ENCODE measurements at regions not wholly inside any gene's neighbourhood (a gene's known extent, or its start where the extent isn't known, plus 50 kb on each side); places are given as distances from the start of the nearest gene placed in this dataset.

DNA sequence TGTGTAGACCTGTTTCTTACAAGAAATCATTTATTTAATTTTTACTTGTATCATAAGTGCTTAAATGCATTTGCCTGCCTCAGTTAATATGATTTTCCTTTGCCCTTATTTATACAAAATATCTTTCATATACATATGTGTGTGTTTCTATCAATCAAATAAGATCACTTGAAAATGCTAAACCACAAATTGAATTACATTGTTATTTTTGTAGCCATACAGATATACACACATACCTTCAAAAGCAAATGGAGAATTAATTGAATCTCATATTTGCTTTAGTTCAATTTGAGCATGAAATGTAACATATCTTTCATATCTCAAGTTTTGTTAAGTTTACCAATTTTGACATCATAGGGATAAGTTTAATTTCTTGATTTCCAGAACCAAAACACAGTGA is 755.8 kb upstream of the PIK3C3 start:
- DNase-seq = no peak

DNA sequence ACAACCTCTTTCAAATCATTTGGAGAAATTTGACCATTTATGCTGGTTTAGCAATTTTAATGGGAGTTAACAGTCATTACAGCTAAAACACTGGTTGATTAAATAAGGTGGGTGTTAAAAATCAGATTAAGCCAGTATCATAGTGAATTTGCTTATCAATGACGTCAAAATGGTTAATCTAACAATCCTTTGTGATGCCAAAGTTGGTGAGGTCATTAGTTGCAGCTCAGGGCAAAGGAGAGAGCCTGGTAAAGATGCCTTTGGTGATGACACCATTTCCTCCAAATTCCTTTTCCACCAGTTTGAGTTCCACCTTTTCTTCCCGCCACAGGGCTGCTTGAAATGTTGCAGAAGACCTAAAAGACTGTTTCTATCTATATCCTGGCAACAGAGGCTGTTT is 757.1 kb upstream of the PIK3C3 start:
- DNase-seq = no peak

DNA sequence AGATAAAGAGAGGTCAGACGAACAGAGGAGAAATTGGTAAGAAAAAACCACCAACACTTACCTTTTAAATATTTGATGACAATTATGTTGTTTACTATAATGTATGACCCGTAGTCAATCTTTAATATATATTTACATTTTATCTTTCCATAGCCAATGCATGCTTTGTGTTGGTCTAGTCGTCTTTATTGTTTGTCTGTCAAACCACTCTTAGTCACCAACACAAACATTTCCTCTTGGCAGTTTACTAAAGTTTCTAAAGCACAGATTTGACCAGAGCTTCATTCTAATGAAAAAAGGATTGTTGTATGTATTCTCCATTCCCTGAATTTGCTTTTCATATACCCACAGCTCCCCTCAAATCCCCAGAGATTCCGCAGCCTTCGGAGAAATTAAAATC is 784.7 kb upstream of the PIK3C3 start:
- DNase-seq = no peak

DNA sequence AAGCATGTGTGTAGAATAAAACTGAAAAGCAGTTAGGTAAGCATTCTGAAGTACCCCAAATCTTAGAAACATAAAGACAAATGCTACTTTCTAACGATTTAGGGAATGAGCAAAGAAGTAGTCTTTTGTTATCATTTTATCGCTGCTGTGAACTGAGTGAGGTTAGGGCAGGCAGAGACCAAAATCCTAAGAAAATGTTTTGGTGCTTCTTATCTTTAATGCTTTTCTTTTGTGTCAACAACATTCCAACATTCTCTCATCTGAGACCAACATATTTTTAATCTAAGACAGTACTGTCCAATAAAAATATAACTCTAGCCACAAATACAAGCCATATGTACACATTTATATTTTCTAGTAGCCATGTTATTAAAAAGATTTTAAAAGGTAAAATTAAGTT is 789.4 kb upstream of the PIK3C3 start:
- no peak for DNase-seq

DNA sequence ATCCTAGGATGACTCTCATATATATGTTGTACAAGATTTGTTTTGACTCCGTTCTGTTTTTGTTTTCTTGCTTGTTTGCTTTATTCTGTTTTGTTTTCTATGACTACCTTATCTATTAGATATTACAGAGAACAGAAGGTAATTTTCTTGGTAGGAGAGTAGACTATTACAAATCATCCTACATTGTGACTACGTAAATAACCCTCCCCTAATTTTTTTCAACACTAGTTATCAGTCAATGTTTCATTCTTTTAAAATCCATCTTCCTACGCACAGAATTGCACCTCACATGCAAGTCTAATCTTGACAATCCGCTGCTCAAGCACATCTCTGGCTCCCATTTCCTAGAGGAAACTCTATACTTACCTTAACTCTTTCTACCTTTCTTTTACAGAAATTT is 792.3 kb upstream of the PIK3C3 start:
- no peak for DNase-seq

DNA sequence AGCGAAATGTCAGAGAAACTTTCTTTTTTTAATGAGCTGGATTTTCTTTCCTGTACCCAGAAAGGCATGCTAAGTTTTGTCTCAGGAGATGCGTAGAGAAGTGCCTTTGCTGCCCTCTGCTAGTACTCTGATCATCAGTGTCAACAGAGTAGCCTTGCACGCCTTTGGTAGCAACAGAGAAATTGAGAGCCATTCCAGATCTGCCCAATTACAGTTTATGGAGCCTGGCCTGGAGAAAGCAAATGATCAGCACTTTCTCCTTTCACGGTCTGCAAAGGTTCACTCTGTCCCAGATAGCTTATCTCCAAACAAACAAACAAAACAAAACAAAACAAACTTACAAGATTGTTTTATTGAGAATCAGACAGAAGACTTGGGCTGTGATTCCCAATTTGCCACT is 792.8 kb upstream of the PIK3C3 start:
- DNase-seq = no peak

DNA sequence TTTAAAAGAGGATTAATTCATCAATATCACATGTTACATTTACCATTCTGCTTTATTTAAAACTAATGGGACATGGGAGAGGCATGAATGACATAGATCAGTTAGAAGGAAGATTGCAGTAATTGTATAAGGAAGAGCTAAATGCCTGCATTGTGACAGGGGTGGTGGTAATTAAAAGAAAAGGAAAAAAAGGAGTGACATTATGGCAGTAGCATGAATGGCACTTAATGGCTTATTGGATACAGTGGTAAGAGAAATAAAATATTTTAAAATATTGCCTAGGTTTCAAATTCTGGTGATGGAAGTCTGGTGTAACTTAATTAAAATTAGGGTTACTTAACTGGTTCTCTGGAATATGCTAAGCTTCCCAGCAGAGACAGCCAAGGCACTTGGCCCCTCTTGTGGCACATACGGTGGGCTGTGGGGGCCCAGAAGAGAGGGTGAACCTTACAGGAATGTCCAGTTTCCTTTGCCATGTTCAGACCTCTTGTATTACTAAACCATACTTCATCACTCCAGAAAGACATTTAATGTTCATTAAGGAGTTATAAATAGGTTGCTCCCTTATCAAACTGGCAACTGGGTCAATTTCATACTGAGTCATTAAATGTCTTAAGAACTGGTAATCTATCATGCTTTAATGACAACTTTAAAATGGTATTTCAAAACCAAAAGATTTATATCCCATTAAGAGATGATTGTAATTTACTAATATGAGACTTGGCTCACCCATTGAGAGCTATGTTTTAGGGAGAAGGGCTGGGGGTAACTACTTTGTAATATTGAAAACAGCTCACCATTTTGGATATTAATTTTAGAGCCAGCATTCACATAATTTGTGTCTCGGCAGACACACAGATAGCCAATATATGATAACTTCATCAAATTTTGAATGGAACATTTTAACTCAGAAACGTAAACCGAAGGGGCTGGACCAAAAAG is 798.9 kb upstream of the PIK3C3 start:
- no peak for DNase-seq

DNA sequence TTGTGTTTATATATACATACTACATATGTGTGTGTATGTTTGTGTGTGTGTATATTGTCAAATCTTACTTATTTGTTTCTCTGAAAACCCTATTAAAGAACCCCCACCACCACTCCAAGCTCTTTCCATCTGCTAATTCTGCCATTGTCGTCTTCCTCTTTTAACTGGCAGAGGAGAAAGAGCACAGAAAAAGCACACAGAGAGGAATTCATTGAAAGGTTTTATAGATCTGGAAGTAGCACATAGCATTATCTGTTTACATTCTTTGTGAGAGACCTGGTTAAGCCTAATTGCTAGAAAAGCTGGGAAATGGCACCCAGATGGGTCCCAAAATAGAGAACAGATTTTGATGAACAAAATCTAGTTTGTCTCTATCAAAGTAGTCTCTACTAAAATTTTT is 800.0 kb upstream of the PIK3C3 start:
- DNase-seq = no peak

DNA sequence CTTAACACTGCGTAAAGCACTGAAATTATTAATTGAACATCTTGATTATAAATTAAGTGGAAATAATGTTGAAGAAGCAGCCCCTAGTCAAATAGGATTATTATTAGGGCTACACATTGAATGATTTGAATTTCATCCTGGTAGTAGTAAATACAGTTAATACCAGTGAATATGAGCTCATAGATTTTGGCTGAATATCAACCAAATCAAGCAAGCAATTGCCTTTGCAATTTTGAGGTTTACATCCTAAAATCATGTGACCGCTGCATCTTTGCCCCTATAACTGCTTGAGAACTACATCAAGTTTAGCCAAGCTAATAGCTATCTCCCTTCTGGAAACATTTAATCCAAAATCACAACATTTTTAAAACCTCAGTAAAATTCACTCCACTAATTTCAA is 801.2 kb upstream of the PIK3C3 start:
- no peak for DNase-seq

DNA sequence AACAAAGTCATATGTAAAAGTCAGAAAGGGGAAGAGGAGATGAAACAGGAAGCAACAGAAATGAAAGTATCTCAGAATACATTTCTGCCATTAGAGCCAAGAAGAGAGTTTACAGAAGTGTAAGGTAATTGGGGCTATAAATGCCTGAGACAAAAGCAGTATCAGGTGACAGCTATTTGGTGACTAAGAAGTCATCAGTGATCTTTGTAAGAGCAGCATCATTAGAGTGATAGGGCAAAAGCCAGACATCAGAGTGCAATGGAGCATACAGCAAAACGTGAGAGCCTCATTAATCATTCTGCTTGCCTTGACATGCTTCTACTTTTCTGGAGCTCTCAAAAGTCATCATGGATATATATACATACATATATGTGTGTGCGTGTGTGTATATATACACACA is 804.7 kb upstream of the PIK3C3 start:
- peak; percentile 94 for DNase-seq

DNA sequence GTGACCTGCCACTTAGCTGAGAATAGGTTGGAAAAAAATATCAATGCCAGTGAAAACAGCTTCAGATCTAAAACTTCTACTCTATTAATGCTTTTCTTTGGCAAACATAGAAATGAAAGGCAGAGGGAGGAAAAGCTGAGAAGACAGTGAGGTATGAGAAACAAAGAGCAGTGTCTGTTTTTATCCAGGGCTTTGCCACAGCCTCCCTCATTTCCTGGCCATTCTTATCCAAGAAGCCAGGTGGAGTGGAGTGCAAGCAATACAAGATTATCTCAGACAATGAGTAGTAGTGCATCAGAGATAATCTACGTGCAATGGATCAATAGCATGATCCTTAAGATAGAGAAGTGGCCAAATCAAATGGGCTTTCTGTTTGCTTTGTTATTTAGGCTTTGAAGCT is 808.7 kb upstream of the PIK3C3 start:
- peak; percentile 61 for DNase-seq

DNA sequence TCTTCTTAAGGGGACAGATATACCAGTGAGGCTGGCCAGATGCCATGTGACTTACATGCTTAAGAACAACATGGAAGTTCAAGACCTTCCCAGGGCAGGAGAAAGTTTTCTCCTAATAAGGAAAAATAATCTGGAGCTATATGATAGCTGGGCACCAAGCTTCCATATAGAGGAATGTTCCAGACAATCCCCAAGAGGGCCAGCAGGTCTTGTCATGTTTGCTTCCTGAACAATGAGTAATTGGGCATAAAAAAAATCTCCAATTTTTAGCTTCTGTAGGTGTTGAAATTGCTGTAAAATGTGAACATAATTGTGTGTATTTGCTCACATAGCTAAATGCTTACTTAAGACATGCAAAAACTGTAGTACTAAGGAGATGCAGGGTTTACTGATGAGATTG is 809.5 kb upstream of the PIK3C3 start:
- no peak for DNase-seq

DNA sequence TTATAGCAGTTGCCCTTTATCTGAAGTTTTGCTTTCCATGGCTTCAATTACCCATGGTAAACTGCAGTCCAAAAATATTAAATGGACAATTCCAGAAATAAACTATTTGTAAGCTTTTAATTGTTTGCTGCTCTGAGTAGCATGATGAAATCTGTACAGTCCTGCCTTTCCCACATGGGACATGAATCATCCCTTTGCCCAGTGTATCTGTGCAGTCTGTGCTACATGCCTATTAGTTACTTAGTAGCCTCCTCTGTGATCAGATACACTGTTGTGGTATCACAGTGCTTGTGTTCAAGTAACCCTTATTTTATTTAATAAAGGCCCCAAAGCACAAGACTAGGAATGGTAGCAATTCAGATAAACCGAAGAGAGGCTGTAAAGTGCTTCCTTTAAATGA is 810.6 kb upstream of the PIK3C3 start:
- DNase-seq = no peak

DNA sequence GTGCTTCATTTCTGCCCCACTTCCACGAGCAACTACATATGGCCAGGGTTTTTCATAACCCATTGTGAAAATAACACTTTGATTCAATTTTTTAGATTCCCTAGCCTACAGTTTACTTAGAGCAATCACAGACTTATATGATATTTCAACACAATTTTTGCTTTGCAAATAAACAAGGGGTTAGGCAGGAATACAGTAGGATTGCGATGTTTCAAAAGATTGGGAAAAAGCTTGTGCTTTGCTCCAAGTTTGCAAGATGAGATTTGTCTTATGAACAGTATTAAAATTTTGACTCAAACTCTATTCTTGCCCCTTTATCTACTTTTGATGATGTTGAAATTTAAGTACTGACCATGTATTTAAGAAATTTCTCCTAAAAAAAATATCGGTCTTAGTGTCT is 814.5 kb upstream of the PIK3C3 start:
- DNase-seq = no peak

DNA sequence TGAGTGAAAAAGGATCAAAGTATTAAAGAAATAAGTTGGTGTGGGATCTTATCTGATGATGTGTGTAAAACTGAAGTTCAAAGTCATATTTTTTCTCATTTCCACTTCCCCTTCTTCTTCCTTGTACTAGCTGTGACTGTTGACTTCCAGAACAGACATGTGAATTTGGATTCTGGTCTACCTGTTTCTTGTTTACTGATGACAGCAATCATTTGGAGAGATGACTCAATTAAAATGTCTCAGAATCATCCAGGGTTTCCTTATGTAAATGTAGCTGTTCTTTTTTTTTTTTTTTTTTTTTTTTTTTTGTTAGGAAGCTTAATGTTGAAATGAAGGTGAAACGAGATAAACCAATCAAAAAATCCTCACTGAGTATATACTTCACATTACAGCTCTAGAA is 819.9 kb upstream of the PIK3C3 start:
- no peak for DNase-seq

DNA sequence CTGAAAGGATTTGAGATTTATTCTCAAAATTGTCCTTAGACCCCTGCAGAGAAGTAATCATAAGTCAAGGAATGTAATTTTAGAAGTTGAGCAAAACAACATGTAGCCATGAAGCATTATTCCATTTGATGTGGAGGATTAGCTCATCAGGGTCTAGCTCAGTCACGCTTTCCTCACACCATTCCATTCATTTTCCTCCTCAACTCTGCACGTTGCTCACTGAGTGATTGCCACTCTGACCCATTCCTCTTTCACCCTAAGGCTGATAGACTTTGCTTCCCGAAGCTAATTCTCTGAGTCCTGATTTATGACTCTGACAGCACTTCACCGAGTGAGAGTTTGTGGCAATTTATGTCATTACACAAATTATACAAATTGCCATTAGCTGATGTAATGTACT is 820.6 kb upstream of the PIK3C3 start:
- DNase-seq = no peak

DNA sequence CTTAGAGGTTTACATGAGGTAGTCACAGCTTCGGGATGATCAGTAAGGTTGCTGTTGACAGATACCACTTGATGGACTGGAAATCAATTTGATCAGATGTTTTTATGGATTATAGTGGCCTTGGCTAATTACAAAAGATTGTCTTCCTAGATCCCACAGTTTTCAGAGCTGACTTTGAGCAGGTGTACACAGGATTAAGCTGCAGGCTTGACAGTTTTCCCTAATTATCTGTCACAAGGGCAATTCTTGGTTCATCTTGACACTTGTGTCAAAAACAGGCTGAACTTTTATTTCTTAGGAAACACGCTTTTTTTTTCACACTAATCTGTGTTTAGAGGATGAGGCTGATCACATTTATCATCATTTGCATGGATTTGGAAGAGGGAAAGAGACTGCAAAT is 824.0 kb upstream of the PIK3C3 start:
- DNase-seq = no peak

DNA sequence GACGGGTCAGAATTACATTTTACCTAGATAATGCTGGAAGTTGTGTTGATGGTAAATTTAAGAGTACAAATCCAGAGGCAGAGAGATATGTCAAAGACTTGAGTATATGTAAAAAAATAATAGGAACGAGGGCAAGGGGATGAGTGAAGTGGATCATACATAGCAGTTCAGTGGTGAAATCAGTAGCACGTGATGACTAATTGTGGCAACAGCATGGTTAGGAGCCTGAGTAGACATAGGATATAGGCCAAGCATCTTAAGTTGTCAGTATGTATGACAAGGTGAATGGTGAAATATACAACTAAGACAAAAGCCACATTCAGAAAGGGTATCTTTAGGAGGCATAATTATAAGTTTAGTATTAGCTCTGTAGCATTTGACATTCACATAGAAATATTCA is 826.5 kb upstream of the PIK3C3 start:
- no peak for DNase-seq

DNA sequence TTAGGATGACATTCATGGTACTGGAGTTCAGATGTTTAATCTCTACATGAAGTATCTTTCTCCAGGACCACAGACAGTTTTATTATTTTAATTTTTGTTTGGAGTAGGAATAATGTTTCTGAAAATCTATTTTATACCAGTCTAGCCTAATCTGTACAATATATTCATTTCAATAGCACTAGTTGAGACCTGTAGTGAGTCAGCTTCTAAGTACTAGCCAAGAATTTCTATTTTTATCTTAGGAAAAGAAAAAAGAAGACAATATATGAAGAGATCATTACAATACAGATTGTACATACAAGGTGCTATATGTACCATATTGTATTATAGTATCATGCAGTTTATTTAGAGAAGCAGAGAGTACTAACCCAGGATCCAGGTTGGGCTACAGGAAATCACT is 826.9 kb upstream of the PIK3C3 start:
- no peak for DNase-seq

DNA sequence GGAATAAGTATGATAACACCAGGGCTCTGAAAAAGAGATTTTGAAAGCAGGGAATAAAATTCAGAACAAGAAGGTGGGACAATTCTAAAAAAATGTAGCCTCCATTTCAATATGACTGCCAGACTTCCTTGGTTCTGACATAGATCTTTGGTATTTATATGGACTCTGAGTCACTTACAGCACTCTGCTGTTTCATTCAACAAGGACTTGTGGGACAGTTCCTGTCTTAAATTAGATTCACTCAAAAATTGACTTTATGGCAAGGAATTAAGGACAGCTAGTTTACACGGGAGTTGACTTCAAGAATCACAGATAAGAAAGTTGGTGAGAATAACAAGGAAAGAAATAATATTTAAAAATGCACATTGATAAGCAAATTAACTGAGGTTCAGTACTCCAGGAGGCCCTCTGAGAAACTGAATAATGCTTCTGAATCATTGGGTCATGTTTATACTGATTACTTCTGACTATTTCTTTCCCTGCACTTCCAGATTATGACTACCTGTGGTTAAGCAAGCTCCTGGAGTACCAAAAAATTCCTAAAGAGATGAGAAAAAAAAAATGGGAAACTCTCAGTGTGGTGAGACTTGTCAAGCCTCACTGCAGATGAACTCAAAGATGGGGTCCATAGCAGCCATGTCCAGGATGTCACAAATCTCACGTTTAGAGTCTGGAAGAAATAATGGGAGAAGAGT is 828.3 kb upstream of the PIK3C3 start:
- no peak for DNase-seq

DNA sequence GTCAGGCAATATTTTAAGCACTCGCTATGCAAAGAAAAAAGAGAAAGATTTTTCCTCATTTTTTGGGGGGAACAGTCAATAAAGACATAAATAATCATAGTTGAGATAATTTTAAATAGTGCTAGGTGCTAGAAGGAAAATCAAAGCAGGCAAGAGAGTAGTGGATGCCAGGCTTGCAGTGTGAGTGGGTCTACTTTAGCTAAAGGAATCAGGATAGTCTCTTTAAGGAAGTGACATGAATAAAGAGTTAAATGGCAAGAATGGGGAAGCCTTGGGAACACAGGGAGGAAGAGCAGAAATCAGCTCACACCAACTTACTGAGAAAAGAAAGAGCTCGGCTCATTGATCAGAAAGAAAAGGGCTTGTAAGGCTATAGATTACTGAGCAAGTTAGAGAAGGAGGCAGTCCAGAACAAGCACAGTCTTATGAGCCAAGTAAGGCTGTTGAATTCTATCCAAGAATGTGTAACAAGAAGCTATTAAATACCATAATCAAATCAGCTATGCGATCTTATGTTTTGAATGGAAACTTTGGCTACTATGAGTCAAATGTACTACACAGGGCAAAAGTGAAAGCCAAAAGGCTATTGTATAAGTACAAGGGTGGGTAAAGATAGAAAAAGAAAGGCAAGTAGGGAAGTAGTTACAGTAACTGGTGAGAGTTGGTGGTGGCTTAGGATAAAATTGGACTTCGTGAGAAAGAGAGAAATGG is 833.8 kb upstream of the PIK3C3 start:
- DNase-seq = no peak

DNA sequence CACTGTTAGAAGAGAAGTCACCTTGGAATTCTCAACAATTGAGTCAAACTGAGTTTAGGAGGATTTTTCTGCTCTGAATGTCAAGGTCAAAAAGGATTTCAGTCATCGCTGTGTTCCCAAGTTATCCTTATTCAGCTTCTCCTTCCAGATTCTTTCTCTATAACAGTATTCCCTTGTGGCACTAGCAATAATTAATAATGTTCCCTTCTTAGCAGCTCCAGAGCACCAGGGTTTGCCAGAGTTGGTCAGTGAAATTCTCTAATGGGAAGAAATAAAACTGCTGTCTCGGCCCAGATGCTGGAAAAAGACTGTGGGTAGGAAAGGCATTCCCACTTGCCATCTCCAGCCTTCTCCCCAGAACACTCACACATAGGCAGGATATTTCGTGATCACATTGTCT is 836.0 kb upstream of the PIK3C3 start:
- no peak for DNase-seq

DNA sequence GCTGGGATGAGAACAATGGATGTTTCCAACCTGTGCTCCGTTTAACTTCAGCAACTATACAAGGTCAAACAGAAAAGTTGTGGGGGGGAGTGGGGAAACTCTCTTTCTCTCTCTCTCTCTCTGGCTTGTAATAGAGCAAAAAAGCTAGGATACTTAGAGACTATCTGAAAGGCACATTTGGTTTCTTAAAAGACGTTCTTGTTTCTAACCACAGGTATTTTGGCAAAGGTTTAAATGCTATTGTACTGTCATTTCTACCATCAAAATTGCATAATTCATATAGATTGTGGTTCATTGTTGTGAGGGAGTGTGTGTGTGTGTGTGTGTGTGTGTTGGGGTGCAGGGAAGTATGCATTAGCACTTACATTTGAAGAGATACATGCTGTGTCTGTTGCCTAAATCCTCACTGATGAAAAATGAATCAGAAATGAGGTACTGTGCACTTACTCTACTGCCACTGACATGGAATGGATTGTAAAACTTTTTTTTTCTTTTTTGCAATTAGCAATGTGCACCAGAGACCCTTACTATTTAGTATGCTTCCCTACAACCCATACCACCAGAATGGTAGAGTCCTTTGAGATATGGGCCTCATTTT is 841.0 kb upstream of the PIK3C3 start:
- no peak for DNase-seq

DNA sequence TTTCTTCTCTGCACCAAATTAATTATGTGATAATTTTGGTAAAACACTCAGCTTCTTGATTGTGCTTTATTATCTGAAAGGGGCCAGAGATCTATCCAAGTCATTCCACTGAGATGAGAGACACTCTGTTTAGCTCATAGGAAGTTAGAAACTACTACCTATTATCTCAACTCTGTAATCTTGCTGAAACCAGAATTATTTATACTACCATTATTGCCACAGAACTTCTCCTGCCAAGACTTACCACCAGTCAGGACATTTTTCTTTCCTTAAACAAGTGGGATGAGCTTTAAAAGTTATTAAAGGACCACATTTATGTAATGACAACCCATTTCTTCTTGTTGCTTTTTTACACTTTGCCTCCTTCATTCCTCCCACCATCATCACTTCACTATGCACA is 855.6 kb upstream of the PIK3C3 start:
- no peak for DNase-seq

Data from NCI-H1105 treated with DMSO at 0.1 percent for 48 hours (cell line).